GM19239 (cell line): ENCODE measurements at regions not wholly inside any gene's neighbourhood (a gene's known extent, or its start where the extent isn't known, plus 50 kb on each side); places are given as distances from the start of the nearest gene placed in this dataset.
A peak's percentile ranks its signal among the peaks of the same experiment; 100 is the strongest.
"Not testable (repeated sequence)": the region's sequence is repeated elsewhere in the genome, so short reads cannot be mapped to it uniquely, and the experiment has no call there.

Experiments used
- DNase-seq: peaks from one replicate; pipeline ENCODE4 v3.0.0; 2011; ENCODE audit warnings: low spot score; ENCODE audit not compliant: insufficient read length
- FAIRE-seq: peaks from 2 replicates; lab custom pipeline; 2011; peaks lifted over from hg19 to GRCh38; lab: Jason Lieb, UNC

- DNase-seq (no peak), FAIRE-seq (no peak)
Measured at GRCh38 chr4:188701952-188702351, 562.7 kb downstream of the TRIML1 start.

- FAIRE-seq = no peak
- no peak for DNase-seq
Measured at GRCh38 chr4:188704288-188704687, 565.0 kb downstream of the TRIML1 start.

- FAIRE-seq (no peak), DNase-seq (no peak)
Measured at GRCh38 chr4:188707036-188707435, 567.8 kb downstream of the TRIML1 start.

- DNase-seq (no peak), FAIRE-seq (no peak)
Measured at GRCh38 chr4:188714501-188714900, 575.3 kb downstream of the TRIML1 start.

- FAIRE-seq (no peak), DNase-seq (no peak)
Measured at GRCh38 chr4:188714907-188715306, 575.7 kb downstream of the TRIML1 start.

- FAIRE-seq (no peak), DNase-seq (no peak)
Measured at GRCh38 chr4:188717661-188718060, 578.4 kb downstream of the TRIML1 start.

- FAIRE-seq = no peak
- no peak for DNase-seq
Measured at GRCh38 chr4:188719794-188720193, 580.6 kb downstream of the TRIML1 start.

- FAIRE-seq = no peak
- no peak for DNase-seq
Measured at GRCh38 chr4:188722911-188723310, 583.7 kb downstream of the TRIML1 start.

- DNase-seq = no peak
- FAIRE-seq = no peak
Measured at GRCh38 chr4:188727746-188728145, 588.5 kb downstream of the TRIML1 start.

GRCh38 chr4:188728359-188728758 is 589.1 kb downstream of the TRIML1 start:
- FAIRE-seq (no peak), DNase-seq (no peak)

- no peak for FAIRE-seq
Measured at GRCh38 chr4:188732131-188732530, 592.9 kb downstream of the TRIML1 start.

GRCh38 chr4:188735082-188735481 is 595.8 kb downstream of the TRIML1 start:
- DNase-seq (no peak), FAIRE-seq (no peak)

More at GRCh38 chr4:188732131-188732530, 592.9 kb downstream of the TRIML1 start:
- DNase-seq = no peak

GRCh38 chr4:188737251-188738002 is 598.2 kb downstream of the TRIML1 start:
- no peak for FAIRE-seq

GRCh38 chr4:188738290-188738689 is 599.0 kb downstream of the TRIML1 start:
- FAIRE-seq, DNase-seq: not testable (repeated sequence)

More at GRCh38 chr4:188737251-188738002, 598.2 kb downstream of the TRIML1 start:
- DNase-seq = no peak

GRCh38 chr4:188740172-188740571 is 600.9 kb downstream of the TRIML1 start:
- DNase-seq = not testable (repeated sequence)
- FAIRE-seq = peak; percentile 73

- peak; percentile 81 for FAIRE-seq
- DNase-seq = not testable (repeated sequence)
Measured at GRCh38 chr4:188740791-188741190, 601.5 kb downstream of the TRIML1 start.

- no peak for DNase-seq
- FAIRE-seq = no peak
Measured at GRCh38 chr4:188754372-188755002, 615.2 kb downstream of the TRIML1 start.

- no peak for FAIRE-seq
Measured at GRCh38 chr4:188767496-188767895, 628.3 kb downstream of the TRIML1 start.

GRCh38 chr4:188778905-188779304 is 639.7 kb downstream of the TRIML1 start:
- DNase-seq (no peak), FAIRE-seq (no peak)

More at GRCh38 chr4:188767496-188767895, 628.3 kb downstream of the TRIML1 start:
- DNase-seq = no peak

- DNase-seq = no peak
- FAIRE-seq = no peak
Measured at GRCh38 chr4:188779581-188779980, 640.3 kb downstream of the TRIML1 start.

- FAIRE-seq = no peak
- no peak for DNase-seq
Measured at GRCh38 chr4:188780028-188780427, 640.8 kb downstream of the TRIML1 start.

- no peak for DNase-seq
- FAIRE-seq = no peak
Measured at GRCh38 chr4:188780686-188781085, 641.4 kb downstream of the TRIML1 start.
